HT-29 (cell line): ENCODE measurements at regions not wholly inside any gene's neighbourhood (a gene's known extent, or its start where the extent isn't known, plus 50 kb on each side); places are given as distances from the start of the nearest gene placed in this dataset.
"Not testable (repeated sequence)": the region's sequence is repeated elsewhere in the genome, so short reads cannot be mapped to it uniquely, and the experiment has no call there.

Source experiments
- DNase-seq: peaks from one replicate; pipeline ENCODE4 v3.0.0-alpha.2; 2015; ENCODE audit warnings: low spot score

GRCh38 chr1:182331387-182331786 lies 60.2 kb downstream of the GLUL start:
- no peak for DNase-seq

GRCh38 chr1:182330303-182330702 lies 61.3 kb downstream of the GLUL start:
- no peak for DNase-seq

- DNase-seq = no peak
Observed at GRCh38 chr1:182329471-182329870, 62.1 kb downstream of the GLUL start.

- DNase-seq = no peak
Observed at GRCh38 chr1:182328591-182328990, 63.0 kb downstream of the GLUL start.

- no peak for DNase-seq
Observed at GRCh38 chr1:182325339-182325738, 66.3 kb downstream of the GLUL start.

- not testable (repeated sequence) for DNase-seq
Observed at GRCh38 chr1:182321532-182321931, 70.1 kb downstream of the GLUL start.

- no peak for DNase-seq
Observed at GRCh38 chr1:182317611-182318161, 73.9 kb downstream of the GLUL start.

GRCh38 chr1:182316454-182316853 lies 75.1 kb downstream of the GLUL start:
- DNase-seq = not testable (repeated sequence)

- peak; percentile 49 for DNase-seq
Observed at GRCh38 chr1:182315167-182315556, 76.4 kb downstream of the GLUL start.

GRCh38 chr1:182309631-182310351 lies 81.8 kb downstream of the GLUL start:
- DNase-seq = no peak

GRCh38 chr1:182308826-182309225 lies 82.8 kb downstream of the GLUL start:
- DNase-seq = no peak

- DNase-seq = not testable (repeated sequence)
Observed at GRCh38 chr1:182307486-182307885, 84.1 kb downstream of the GLUL start.

GRCh38 chr1:182305861-182306260 lies 85.7 kb downstream of the GLUL start:
- no peak for DNase-seq

- DNase-seq = no peak
Observed at GRCh38 chr1:182304627-182305026, 87.0 kb downstream of the GLUL start.

- DNase-seq = no peak
Observed at GRCh38 chr1:182304218-182304617, 87.4 kb downstream of the GLUL start.

- DNase-seq = no peak
Observed at GRCh38 chr1:182303778-182304177, 87.8 kb downstream of the GLUL start.

- peak; percentile 61 for DNase-seq
Observed at GRCh38 chr1:182301467-182302198, 90.0 kb downstream of the GLUL start.

- DNase-seq = no peak
Observed at GRCh38 chr1:182301026-182301436, 90.6 kb downstream of the GLUL start.

GRCh38 chr1:182299728-182300616 lies 91.6 kb downstream of the GLUL start:
- DNase-seq = no peak

- DNase-seq = not testable (repeated sequence)
Observed at GRCh38 chr1:182299054-182299727, 92.4 kb downstream of the GLUL start.

- no peak for DNase-seq
Observed at GRCh38 chr1:182297335-182297734, 94.3 kb downstream of the GLUL start.
